HG03064 (cell line): ENCODE measurements at regions not wholly inside any gene's neighbourhood (a gene's known extent, or its start where the extent isn't known, plus 50 kb on each side); places are given as distances from the start of the nearest gene placed in this dataset.
"Not testable (repeated sequence)": the region's sequence is repeated elsewhere in the genome, so short reads cannot be mapped to it uniquely, and the experiment has no call there.

ENCODE experiments used
- ATAC-seq: cut with Tn5 transposase; IDR thresholded peaks from one replicate; pipeline ENCODE4 v1.9.1; 2021; ENCODE audit warnings: low read depth; ENCODE audit not compliant: unreplicated experiment

- ATAC-seq = not testable (repeated sequence)
Observed at GRCh38 chr10:95137990-95138625, 55.9 kb upstream of the ACSM6 start.

- no peak for ATAC-seq
Observed at GRCh38 chr10:95134490-95134889, 59.5 kb upstream of the ACSM6 start.

- ATAC-seq = no peak
Observed at GRCh38 chr10:95133997-95134396, 60.0 kb upstream of the ACSM6 start.

GRCh38 chr10:95133016-95133752, 60.9 kb upstream of the ACSM6 start:
- peak; percentile 93 for ATAC-seq

- ATAC-seq = not testable (repeated sequence)
Observed at GRCh38 chr10:95130429-95130828, 61.1 kb upstream of the CYP2C8 start.

- ATAC-seq = no peak
Observed at GRCh38 chr10:95125582-95125981, 56.3 kb upstream of the CYP2C8 start.

GRCh38 chr10:95122736-95123135, 53.4 kb upstream of the CYP2C8 start:
- ATAC-seq = no peak

GRCh38 chr10:95121904-95122303, 52.6 kb upstream of the CYP2C8 start:
- ATAC-seq = no peak
